KMS-11 (cell line): ENCODE measurements at regions not wholly inside any gene's neighbourhood (a gene's known extent, or its start where the extent isn't known, plus 50 kb on each side); places are given as distances from the start of the nearest gene placed in this dataset.

Experiments used
- H2AFZ ChIP-seq: fragments of 200-600 bp; sonication (generic); 2 replicates; pipeline ENCODE4 v1.6.1; 2016; ENCODE audit warnings: antibody characterized with exemption, mixed run types, low read depth
- H3K27ac ChIP-seq: fragments of 200-600 bp; sonication (generic); 2 replicates; pipeline ENCODE4 v1.6.1; 2016; ENCODE audit warnings: mild to moderate bottlenecking, mixed run types
- H3K27me3 ChIP-seq: fragments of 200-600 bp; sonication (generic); 2 replicates; pipeline ENCODE4 v1.6.1; 2017; ENCODE audit warnings: mild to moderate bottlenecking, low read depth, mixed run types, moderate library complexity; ENCODE audit not compliant: insufficient read depth
- H3K36me3 ChIP-seq: fragments of 200-600 bp; sonication (generic); 2 replicates; pipeline ENCODE4 v1.6.1; 2017; ENCODE audit warnings: mild to moderate bottlenecking, mixed run types; ENCODE audit not compliant: insufficient read depth
- H3K4me1 ChIP-seq: fragments of 200-600 bp; sonication (generic); 2 replicates; pipeline ENCODE4 v1.6.1; 2016; ENCODE audit warnings: mild to moderate bottlenecking, low read depth, mixed run types; ENCODE audit not compliant: poor library complexity, severe bottlenecking
- H3K4me2 ChIP-seq: fragments of 200-600 bp; sonication (generic); 2 replicates; pipeline ENCODE4 v1.7.0; 2016; ENCODE audit warnings: mild to moderate bottlenecking, mixed run types
- H3K4me3 ChIP-seq: fragments of 200-600 bp; sonication (generic); IDR thresholded peaks from 2 replicates; pipeline ENCODE4 v1.6.1; 2017; ENCODE audit warnings: low read depth, low read length, mixed read lengths; ENCODE audit not compliant: insufficient read depth
- H3K79me2 ChIP-seq: fragments of 200-600 bp; sonication (generic); 2 replicates; pipeline ENCODE4 v1.6.1; 2016; ENCODE audit warnings: low read depth, mixed run types; ENCODE audit not compliant: insufficient read depth
- H3K9ac ChIP-seq: fragments of 200-600 bp; sonication (generic); 2 replicates; pipeline ENCODE4 v1.6.1; 2016; ENCODE audit warnings: mild to moderate bottlenecking, mixed run types
- H4K20me1 ChIP-seq: fragments of 200-600 bp; sonication (generic); 2 replicates; pipeline ENCODE4 v1.6.1; 2016; ENCODE audit warnings: mild to moderate bottlenecking, mixed run types; ENCODE audit not compliant: insufficient read depth
- TF ChIP-seq, protein P1 (sequence below): fragments of 200-600 bp; sonication (generic); conservative IDR thresholded peaks from 2 replicates; pipeline ENCODE4 v1.6.1; 2017; ENCODE audit warnings: low read depth, mild to moderate bottlenecking, antibody characterized with exemption, low read length, moderate library complexity, mixed read lengths

DNA sequence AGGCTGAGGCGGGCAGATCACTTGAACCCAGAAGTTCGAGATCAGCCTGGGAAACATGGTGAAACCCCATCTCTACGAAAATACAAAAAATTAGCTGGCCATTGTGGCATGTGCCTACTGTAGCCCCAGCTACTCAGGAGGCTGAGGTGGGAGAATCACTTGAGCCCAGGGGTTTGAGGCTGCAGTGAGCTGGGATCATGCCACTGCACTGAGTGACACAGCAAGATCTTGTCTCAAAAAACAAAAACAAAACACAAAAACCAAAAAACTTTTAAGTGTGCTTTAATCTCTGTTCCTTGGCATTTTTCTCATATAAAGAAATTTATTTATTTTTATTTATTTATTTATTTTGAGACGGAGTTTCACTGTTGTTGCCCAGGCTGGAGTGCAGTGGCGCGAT lies 208.2 kb downstream of the URB2 start:
- no peak overlapping the region for H3K4me3 ChIP-seq
- no peaks in the 10 kb centered on the region for H3K4me1 ChIP-seq
- TF ChIP-seq, protein P1, sequence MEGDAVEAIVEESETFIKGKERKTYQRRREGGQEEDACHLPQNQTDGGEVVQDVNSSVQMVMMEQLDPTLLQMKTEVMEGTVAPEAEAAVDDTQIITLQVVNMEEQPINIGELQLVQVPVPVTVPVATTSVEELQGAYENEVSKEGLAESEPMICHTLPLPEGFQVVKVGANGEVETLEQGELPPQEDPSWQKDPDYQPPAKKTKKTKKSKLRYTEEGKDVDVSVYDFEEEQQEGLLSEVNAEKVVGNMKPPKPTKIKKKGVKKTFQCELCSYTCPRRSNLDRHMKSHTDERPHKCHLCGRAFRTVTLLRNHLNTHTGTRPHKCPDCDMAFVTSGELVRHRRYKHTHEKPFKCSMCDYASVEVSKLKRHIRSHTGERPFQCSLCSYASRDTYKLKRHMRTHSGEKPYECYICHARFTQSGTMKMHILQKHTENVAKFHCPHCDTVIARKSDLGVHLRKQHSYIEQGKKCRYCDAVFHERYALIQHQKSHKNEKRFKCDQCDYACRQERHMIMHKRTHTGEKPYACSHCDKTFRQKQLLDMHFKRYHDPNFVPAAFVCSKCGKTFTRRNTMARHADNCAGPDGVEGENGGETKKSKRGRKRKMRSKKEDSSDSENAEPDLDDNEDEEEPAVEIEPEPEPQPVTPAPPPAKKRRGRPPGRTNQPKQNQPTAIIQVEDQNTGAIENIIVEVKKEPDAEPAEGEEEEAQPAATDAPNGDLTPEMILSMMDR: no peak
- no peak overlapping the region for H3K27ac ChIP-seq
- H4K20me1 ChIP-seq: no peaks in the 10 kb centered on the region
- H2AFZ ChIP-seq: no peak overlapping the region
- H3K4me2 ChIP-seq: no peak overlapping the region
- H3K36me3 ChIP-seq: no peaks in the 10 kb centered on the region
- H3K79me2 ChIP-seq: no peaks in the 10 kb centered on the region
- no peaks in the 10 kb centered on the region for H3K27me3 ChIP-seq
- no peak overlapping the region for H3K9ac ChIP-seq

DNA sequence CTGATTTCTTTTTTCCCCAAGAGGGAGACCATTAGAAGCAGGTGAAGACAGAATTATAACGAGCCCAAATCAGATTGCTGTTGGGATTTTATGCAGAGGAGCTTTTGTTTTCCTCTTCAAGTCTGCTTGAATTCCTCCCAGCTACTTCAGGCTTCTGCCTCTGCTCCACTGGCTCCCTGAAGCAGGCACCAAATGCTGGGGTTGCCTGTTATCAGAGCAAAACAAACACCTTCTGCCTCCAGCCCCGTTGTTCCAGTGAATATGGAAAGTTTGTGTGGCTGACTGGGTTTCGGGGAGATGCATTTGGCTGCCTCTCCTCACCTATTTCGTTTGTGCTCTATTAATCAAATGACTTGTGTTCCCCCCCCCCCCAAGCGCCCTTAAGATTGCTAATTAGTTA lies 209.2 kb downstream of the URB2 start:
- Histone ChIP-seq H3K79me2 (no peaks in the 10 kb centered on the region), H3K36me3 (no peaks in the 10 kb centered on the region), H3K4me3 (no peak overlapping the region), H3K27ac (no peak overlapping the region), H3K9ac (no peak overlapping the region), H4K20me1 (no peaks in the 10 kb centered on the region), H3K27me3 (no peaks in the 10 kb centered on the region), H3K4me2 (no peak overlapping the region), H3K4me1 (no peaks in the 10 kb centered on the region), H2AFZ (0 out of 2 replicates have a peak overlapping the region, but pooled peaks have one; percentile 24)
- TF ChIP-seq, protein P1: no peak

DNA sequence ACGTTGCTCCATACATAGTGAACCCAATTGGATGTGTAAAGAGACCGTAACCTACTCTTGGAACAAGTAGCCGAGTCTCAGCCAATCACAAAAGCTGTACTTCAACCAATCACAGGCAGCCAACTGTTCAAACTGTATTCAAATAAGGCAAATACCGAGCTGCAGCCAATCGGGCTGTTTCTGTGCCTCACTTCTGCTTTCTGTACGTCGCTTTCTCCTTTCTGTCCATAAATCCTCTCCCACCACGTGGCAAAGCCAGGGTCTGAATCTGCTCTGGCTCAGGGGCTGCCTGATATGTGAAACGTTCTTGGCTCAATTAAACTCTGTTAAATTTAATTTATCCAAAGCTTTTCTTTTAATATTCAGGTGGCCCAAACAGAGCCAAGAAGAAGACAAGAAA lies 210.3 kb downstream of the URB2 start:
- no peaks in the 10 kb centered on the region for H3K79me2 ChIP-seq
- H3K4me1 ChIP-seq: no peaks in the 10 kb centered on the region
- no peak overlapping the region for H3K4me2 ChIP-seq
- H3K27ac ChIP-seq: no peak overlapping the region
- no peak overlapping the region for H2AFZ ChIP-seq
- TF ChIP-seq, protein P1: no peak
- no peak overlapping the region for H3K9ac ChIP-seq
- H4K20me1 ChIP-seq: no peaks in the 10 kb centered on the region
- H3K27me3 ChIP-seq: no peaks in the 10 kb centered on the region
- no peak overlapping the region for H3K4me3 ChIP-seq
- H3K36me3 ChIP-seq: no peaks in the 10 kb centered on the region

DNA sequence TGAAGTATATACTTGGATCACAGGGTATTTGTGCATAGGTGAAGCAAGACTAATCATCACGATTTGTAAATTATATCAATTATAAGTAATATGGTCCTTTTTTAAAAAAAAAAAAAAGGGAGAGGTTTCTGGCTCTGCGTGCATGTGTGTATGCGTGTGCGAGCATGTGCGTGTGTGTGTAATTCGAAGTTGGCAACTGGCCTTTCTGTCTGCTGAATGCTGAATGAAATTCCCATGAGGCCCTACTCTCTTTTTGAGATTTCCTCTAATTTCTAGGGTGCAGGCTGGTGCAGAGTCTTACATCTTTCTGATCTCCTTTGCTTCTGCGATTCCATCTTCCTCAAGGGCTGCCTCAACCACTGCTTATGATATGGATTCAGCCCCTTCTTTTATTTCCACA lies 212.2 kb downstream of the URB2 start:
- Histone ChIP-seq H3K4me2 (no peak overlapping the region), H3K36me3 (no peaks in the 10 kb centered on the region), H2AFZ (no peak overlapping the region), H3K79me2 (no peaks in the 10 kb centered on the region), H3K4me1 (no peaks in the 10 kb centered on the region), H3K27me3 (no peaks in the 10 kb centered on the region), H3K27ac (no peak overlapping the region), H3K9ac (no peak overlapping the region), H4K20me1 (no peaks in the 10 kb centered on the region), H3K4me3 (no peak overlapping the region)
- TF ChIP-seq, protein P1: no peak
